ENCODE measurements at regions not wholly inside any gene's neighbourhood (a gene's known extent, or its start where the extent isn't known, plus 50 kb on each side); places are given as distances from the start of the nearest gene placed in this dataset.

DNA sequence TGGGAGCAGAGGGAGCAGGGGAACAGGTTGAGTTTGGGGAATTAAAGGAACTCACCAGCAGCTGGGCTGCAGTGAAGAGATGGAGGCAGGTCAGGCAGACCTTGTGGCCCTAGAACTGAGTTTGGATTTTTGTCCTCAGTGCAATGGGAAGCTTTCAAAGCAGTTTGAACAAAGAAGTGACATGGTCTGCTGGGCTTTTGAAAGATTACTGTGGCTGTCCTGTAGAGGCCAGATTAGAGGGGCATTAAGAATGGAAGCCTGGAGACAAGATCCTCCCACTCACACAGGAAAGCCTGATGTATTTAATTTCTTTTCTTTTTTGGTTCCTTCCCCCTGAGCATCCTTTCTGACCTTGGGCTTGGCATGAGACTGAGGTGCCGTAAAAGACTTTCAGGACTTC, 118.1 kb upstream of the LHCGR start:
- TF ChIP-seq, protein P1, sequence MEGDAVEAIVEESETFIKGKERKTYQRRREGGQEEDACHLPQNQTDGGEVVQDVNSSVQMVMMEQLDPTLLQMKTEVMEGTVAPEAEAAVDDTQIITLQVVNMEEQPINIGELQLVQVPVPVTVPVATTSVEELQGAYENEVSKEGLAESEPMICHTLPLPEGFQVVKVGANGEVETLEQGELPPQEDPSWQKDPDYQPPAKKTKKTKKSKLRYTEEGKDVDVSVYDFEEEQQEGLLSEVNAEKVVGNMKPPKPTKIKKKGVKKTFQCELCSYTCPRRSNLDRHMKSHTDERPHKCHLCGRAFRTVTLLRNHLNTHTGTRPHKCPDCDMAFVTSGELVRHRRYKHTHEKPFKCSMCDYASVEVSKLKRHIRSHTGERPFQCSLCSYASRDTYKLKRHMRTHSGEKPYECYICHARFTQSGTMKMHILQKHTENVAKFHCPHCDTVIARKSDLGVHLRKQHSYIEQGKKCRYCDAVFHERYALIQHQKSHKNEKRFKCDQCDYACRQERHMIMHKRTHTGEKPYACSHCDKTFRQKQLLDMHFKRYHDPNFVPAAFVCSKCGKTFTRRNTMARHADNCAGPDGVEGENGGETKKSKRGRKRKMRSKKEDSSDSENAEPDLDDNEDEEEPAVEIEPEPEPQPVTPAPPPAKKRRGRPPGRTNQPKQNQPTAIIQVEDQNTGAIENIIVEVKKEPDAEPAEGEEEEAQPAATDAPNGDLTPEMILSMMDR (IDR thresholded peaks at IDR 0.05): no peak
- TF ChIP-seq POLR2A (IDR thresholded peaks at IDR 0.05): no peak

Data from stomach (tissue), 4 donors.